ENCODE measurements at regions not wholly inside any gene's neighbourhood (a gene's known extent, or its start where the extent isn't known, plus 50 kb on each side); places are given as distances from the start of the nearest gene placed in this dataset.
A peak's percentile ranks its signal among the peaks of the same experiment; 100 is the strongest.

GRCh38 chr12:124726596-124727263 is 136.9 kb downstream of the SCARB1 start:
- no peak for DNase-seq
- intact Hi-C loops (cut with DNase I) = no loop called here

GRCh38 chr12:124725597-124726237 is 137.9 kb downstream of the SCARB1 start:
- DNase-seq = no peak
- intact Hi-C loops (cut with DNase I) = no loop called here

- DNase-seq = no peak
- intact Hi-C loops (cut with DNase I) = no loop called here
These were observed 138.6 kb downstream of the SCARB1 start for GRCh38 chr12:124725099-124725498.

GRCh38 chr12:124722878-124723277 is 140.8 kb downstream of the SCARB1 start:
- intact Hi-C loops (cut with DNase I) = no loop called here
- DNase-seq = no peak

GRCh38 chr12:124721501-124722162 is 142.0 kb downstream of the SCARB1 start:
- intact Hi-C loops (cut with DNase I) = no loop called here

GRCh38 chr12:124720681-124721500 is 142.8 kb downstream of the SCARB1 start:
- peak in 17 of 42 donors; percentile 28 to 80 (median 59) for DNase-seq
- intact Hi-C loops (cut with DNase I) = no loop called here

More at GRCh38 chr12:124721501-124722162, 142.0 kb downstream of the SCARB1 start:
- no peak for DNase-seq

- intact Hi-C loops (cut with DNase I) = no loop called here
- DNase-seq = peak in 2 of 42 donors; percentile 23 to 58
These were observed 143.5 kb downstream of the SCARB1 start for GRCh38 chr12:124720004-124720680.

- DNase-seq = no peak
- intact Hi-C loops (cut with DNase I) = no loop called here
These were observed 144.4 kb downstream of the SCARB1 start for GRCh38 chr12:124719231-124719630.

- intact Hi-C loops (cut with DNase I) = no loop called here
- DNase-seq = no peak
These were observed 145.2 kb downstream of the SCARB1 start for GRCh38 chr12:124718458-124718857.

- DNase-seq = peak in 6 of 42 donors; percentile 39 to 59 (median 50)
- intact Hi-C loops (cut with DNase I) = no loop called here
These were observed 145.6 kb downstream of the SCARB1 start for GRCh38 chr12:124718036-124718435.

GRCh38 chr12:124717318-124717717 is 146.3 kb downstream of the SCARB1 start:
- no peak for DNase-seq
- intact Hi-C loops (cut with DNase I) = no loop called here

GRCh38 chr12:124716208-124717130 is 147.2 kb downstream of the SCARB1 start:
- intact Hi-C loops (cut with DNase I) = no loop called here
- DNase-seq = no peak

- intact Hi-C loops (cut with DNase I) = no loop called here
- DNase-seq = peak in 4 of 42 donors; percentile 30 to 51 (median 40)
These were observed 147.9 kb upstream of the NCOR2 start for GRCh38 chr12:124715121-124715990.

- peak in 7 of 42 donors; percentile 32 to 66 (median 40) for DNase-seq
- intact Hi-C loops (cut with DNase I) = no loop called here
These were observed 146.1 kb upstream of the NCOR2 start for GRCh38 chr12:124713436-124714082.

- intact Hi-C loops (cut with DNase I) = no loop called here
- peak in 3 of 42 donors; percentile 38 to 48 (median 41) for DNase-seq
These were observed 145.6 kb upstream of the NCOR2 start for GRCh38 chr12:124713041-124713435.

GRCh38 chr12:124711344-124711743 is 143.9 kb upstream of the NCOR2 start:
- DNase-seq = no peak
- intact Hi-C loops (cut with DNase I) = no loop called here
